Gastrocnemius medialis (tissue), 4 donors: ENCODE measurements at regions not wholly inside any gene's neighbourhood (a gene's known extent, or its start where the extent isn't known, plus 50 kb on each side); places are given as distances from the start of the nearest gene placed in this dataset.

Experiments used
- CTCF ChIP-seq, 5 experiments: fragments of 450-650 bp in 3 of 5; fragments of 200-600 bp in 2 of 5; sonication (generic) in 2 of 5; IDR thresholded peaks in 4 of 5; conservative IDR thresholded peaks in 1 of 5; 1 replicate in 4 of 5; 2 replicates in 1 of 5; pipeline ENCODE4 v1.5.1; 2016 to 2019; ENCODE audit warnings: antibody characterized with exemption in 5 of 5, mild to moderate bottlenecking in 3 of 5, moderate library complexity in 3 of 5
- POLR2A ChIP-seq, 2 donors: fragments of 450-650 bp; IDR thresholded peaks; one replicate each; pipeline ENCODE4 v1.6.1; 2017; ENCODE audit warnings: antibody characterized with exemption in 2 of 2, mild to moderate bottlenecking in 2 of 2, moderate library complexity in 2 of 2

DNA sequence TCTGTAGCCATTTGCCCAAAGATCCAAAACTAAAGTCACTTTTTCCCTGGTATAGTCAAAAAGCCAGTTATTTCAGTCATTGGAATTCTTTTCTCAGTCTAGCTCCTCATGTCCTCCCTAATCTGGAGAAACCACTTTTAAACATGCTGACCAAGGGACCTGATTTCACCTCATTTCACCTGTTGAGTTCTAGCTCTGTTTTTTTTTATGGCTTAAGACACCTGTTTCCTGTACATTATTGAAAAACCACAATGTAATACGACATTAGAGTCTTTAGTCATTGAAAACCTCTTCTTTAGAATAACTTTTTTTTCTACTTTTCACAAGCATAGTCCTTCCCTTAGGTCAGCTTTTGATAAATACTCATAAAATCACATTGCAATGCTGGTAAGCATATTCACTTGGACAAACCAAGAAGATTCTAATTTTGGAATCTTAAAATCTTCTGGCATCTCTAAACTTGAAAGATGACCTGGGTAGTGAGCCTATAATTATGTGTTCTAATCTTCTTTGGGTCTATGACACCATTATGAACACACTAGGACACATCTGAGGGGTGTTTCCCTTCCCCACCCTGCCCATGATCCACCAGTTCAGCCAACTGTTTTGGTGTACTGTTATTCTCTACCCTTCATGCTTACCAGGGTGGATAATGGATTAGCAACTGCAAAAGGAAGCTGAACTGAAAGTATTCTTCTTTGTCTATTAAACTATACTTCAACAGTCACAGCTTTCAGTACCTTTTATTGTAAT, 103.5 kb upstream of the FXR1 start:
- no peak for TF ChIP-seq POLR2A (IDR thresholded peaks at IDR 0.05)
- TF ChIP-seq CTCF (IDR thresholded peaks at IDR 0.05 in 4 of 5, conservative IDR thresholded peaks at IDR 0.05 in 1 of 5) = no peak
